ENCODE measurements at regions not wholly inside any gene's neighbourhood (a gene's known extent, or its start where the extent isn't known, plus 50 kb on each side); places are given as distances from the start of the nearest gene placed in this dataset.

DNA sequence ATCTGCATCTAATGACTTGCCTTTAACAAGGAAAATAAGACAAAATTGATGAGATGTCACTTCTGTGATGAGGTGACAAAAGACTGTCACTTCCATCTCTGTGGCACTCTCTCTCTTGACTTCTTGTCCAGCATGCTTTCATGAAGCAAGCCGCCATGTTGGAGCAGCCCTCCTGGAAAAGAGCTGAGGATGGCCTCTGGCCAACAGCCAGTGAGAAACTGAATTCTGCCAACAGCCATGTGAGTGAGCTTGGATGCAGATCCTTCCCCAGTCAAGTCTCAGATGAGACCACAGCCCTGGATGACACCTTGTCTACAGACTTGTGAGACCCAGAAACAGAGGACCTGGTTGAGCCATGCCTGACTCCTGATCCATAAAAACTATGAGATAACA is 412.6 kb upstream of the SHH start:
- H3K9me3 Mint-ChIP-seq = no peaks in the 10 kb centered on the region
- no peaks in the 10 kb centered on the region for H3K36me3 Mint-ChIP-seq (ENCODE audit: low read depth)
- Histone ChIP-seq H3K27me3 (ENCODE audit: control insufficient read depth in 1 of 2, insufficient read depth in 2 of 2, low read length in 2 of 2) (no peaks in the 10 kb centered on the region), H3K27ac (ENCODE audit: low read depth in 1 of 2, low read length in 2 of 2) (no peak overlapping the region), H3K9me3 (ENCODE audit: control insufficient read depth in 1 of 2, insufficient read depth in 1 of 2, low read length in 2 of 2) (peaks cover 0 to 17% of the 10 kb centered on the region in 2 experiments), H3K4me3 (ENCODE audit: low read length) (no peak overlapping the region), H3K36me3 (ENCODE audit: insufficient read depth, low read length) (no peaks in the 10 kb centered on the region), H3K4me1 (ENCODE audit: insufficient read depth, low read length) (no peaks in the 10 kb centered on the region)
- no peaks in the 10 kb centered on the region for H3K27me3 Mint-ChIP-seq
- intact Hi-C loops (cut with DNase I, micrococcal nuclease) = no loop called here
- H3K4me1 Mint-ChIP-seq (ENCODE audit: low read depth) = no peaks in the 10 kb centered on the region
- TF ChIP-seq, protein P1, sequence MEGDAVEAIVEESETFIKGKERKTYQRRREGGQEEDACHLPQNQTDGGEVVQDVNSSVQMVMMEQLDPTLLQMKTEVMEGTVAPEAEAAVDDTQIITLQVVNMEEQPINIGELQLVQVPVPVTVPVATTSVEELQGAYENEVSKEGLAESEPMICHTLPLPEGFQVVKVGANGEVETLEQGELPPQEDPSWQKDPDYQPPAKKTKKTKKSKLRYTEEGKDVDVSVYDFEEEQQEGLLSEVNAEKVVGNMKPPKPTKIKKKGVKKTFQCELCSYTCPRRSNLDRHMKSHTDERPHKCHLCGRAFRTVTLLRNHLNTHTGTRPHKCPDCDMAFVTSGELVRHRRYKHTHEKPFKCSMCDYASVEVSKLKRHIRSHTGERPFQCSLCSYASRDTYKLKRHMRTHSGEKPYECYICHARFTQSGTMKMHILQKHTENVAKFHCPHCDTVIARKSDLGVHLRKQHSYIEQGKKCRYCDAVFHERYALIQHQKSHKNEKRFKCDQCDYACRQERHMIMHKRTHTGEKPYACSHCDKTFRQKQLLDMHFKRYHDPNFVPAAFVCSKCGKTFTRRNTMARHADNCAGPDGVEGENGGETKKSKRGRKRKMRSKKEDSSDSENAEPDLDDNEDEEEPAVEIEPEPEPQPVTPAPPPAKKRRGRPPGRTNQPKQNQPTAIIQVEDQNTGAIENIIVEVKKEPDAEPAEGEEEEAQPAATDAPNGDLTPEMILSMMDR (IDR thresholded peaks at IDR 0.05) = no peak
- no peak overlapping the region for H3K4me3 Mint-ChIP-seq
- no peak for ATAC-seq (ENCODE audit: poor library complexity)
- POLR2A ChIA-PET = no interaction called here
- DNase-seq = no peak
- no peak overlapping the region for H3K27ac Mint-ChIP-seq
- CTCF ChIA-PET = no interaction called here

DNA sequence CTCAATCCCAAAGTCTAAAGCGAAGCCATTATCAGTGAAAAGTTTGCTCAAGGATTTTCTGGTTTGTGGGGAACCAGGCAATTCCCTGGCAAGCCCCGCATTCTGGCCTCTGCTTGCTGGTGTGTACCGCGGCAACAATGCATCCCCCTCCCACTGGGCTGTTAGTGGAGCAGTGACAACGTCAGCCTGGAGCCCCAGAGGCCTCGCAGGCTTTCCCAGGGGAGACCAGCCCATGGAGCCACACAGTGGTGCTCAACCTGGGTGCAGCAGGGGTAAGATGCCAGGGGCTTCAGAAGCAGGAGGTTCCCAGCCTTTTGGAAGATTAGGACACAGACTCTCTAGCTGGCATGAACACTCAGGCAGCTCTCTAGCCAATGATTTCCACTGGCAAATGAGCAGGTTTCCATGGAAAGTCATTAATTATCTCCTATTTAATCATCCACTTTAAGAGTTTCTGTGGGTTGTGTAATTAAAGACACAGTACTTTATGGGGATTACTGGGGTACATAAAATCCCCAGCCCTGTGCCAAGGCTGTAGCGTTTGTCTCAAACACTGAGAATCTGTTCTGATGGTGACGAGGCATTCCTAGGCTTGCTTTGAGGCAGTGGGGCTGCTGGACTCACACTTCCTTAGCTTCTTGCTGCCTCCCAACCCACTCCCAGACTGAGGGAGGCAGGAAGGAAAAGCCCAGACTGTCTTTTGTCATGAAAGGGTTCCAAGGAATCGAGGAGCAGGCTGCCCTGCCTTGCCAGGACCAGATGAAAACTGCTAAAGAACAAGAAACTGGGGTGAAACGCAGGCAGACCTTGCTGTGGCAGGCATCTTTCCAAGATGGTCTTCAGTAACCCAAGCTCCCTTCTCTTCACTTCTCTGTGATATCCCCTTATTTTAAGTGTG is 411.9 kb upstream of the SHH start:
- H3K4me1 Mint-ChIP-seq (ENCODE audit: low read depth) = no peaks in the 10 kb centered on the region
- intact Hi-C loops (cut with DNase I, micrococcal nuclease) = no loop called here
- no peaks in the 10 kb centered on the region for H3K36me3 Mint-ChIP-seq (ENCODE audit: low read depth)
- CTCF ChIA-PET = no interaction called here
- H3K27me3 Mint-ChIP-seq = no peaks in the 10 kb centered on the region
- no peaks in the 10 kb centered on the region for H3K9me3 Mint-ChIP-seq
- no peak overlapping the region for H3K4me3 Mint-ChIP-seq
- no peak for DNase-seq
- no peak overlapping the region for H3K27ac Mint-ChIP-seq
- Histone ChIP-seq H3K27ac (ENCODE audit: low read depth in 1 of 2, low read length in 2 of 2) (no peak overlapping the region), H3K27me3 (ENCODE audit: control insufficient read depth in 1 of 2, insufficient read depth in 2 of 2, low read length in 2 of 2) (no peaks in the 10 kb centered on the region), H3K4me1 (ENCODE audit: insufficient read depth, low read length) (no peaks in the 10 kb centered on the region), H3K36me3 (ENCODE audit: insufficient read depth, low read length) (no peaks in the 10 kb centered on the region), H3K4me3 (ENCODE audit: low read length) (no peak overlapping the region), H3K9me3 (ENCODE audit: control insufficient read depth in 1 of 2, insufficient read depth in 1 of 2, low read length in 2 of 2) (peaks cover 0 to 23% of the 10 kb centered on the region in 2 experiments)
- ATAC-seq (ENCODE audit: poor library complexity) = no peak
- TF ChIP-seq, protein P1 (IDR thresholded peaks at IDR 0.05) = no peak
- POLR2A ChIA-PET = no interaction called here

DNA sequence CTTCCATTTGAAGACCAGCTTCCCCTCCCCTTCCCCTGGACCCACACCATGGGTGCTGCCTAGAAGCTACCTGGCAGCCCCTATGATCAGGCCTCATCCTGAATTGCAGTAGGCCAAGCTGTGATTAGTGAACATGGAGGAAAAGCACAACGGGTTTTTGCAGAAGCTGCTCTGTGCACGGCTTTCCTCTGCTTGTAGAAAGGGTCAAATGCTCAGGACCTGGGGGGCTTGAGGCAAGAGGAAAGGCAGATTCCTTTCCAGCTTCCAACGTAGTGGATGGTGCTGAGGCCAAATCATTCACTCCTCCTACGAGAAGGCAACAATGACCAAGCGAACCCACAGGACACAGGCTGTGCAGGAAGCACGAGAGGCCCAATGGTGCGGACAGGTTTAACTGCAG is 410.3 kb upstream of the SHH start:
- H3K27me3 ChIP-seq (ENCODE audit: control insufficient read depth in 1 of 2, insufficient read depth in 2 of 2, low read length in 2 of 2) = no peaks in the 10 kb centered on the region
- ATAC-seq (ENCODE audit: poor library complexity) (no peak), DNase-seq (no peak)
- no peaks in the 10 kb centered on the region for H3K36me3 Mint-ChIP-seq (ENCODE audit: low read depth)
- peaks cover 0 to 26% of the 10 kb centered on the region in 2 experiments for H3K9me3 ChIP-seq (ENCODE audit: control insufficient read depth in 1 of 2, insufficient read depth in 1 of 2, low read length in 2 of 2)
- H3K4me1 ChIP-seq (ENCODE audit: insufficient read depth, low read length) = no peaks in the 10 kb centered on the region
- no peaks in the 10 kb centered on the region for H3K9me3 Mint-ChIP-seq
- H3K27ac Mint-ChIP-seq = no peak overlapping the region
- TF ChIP-seq, protein P1 (IDR thresholded peaks at IDR 0.05) = no peak
- CTCF ChIA-PET = no interaction called here
- no peaks in the 10 kb centered on the region for H3K27me3 Mint-ChIP-seq
- H3K4me1 Mint-ChIP-seq (ENCODE audit: low read depth) = no peaks in the 10 kb centered on the region
- no peak overlapping the region for H3K27ac ChIP-seq (ENCODE audit: low read depth in 1 of 2, low read length in 2 of 2)
- no peaks in the 10 kb centered on the region for H3K36me3 ChIP-seq (ENCODE audit: insufficient read depth, low read length)
- POLR2A ChIA-PET = no interaction called here
- intact Hi-C loops (cut with DNase I, micrococcal nuclease) = no loop called here
- H3K4me3 ChIP-seq (ENCODE audit: low read length) = no peak overlapping the region
- H3K4me3 Mint-ChIP-seq = no peak overlapping the region

Data from CD4-positive, alpha-beta T cell (primary cell).